Muscle layer of duodenum (tissue), 2 donors: ENCODE measurements at regions not wholly inside any gene's neighbourhood (a gene's known extent, or its start where the extent isn't known, plus 50 kb on each side); places are given as distances from the start of the nearest gene placed in this dataset.
"Not testable (repeated sequence)": the region's sequence is repeated elsewhere in the genome, so short reads cannot be mapped to it uniquely, and the experiment has no call there.

ENCODE experiments used
- H3K27ac ChIP-seq: one replicate; pipeline ENCODE4 v1.7.0; 2013; ENCODE audit warnings: mild to moderate bottlenecking, low read length
- H3K27me3 ChIP-seq: one replicate; pipeline ENCODE4 v1.7.0; 2013; ENCODE audit warnings: low read depth, mild to moderate bottlenecking, control low read depth, low read length
- H3K36me3 ChIP-seq, 2 donors: one replicate each; pipeline ENCODE4 v1.7.0; 2013; ENCODE audit warnings: low read length in 2 of 2, control low read depth in 1 of 2, mild to moderate bottlenecking in 1 of 2; ENCODE audit not compliant: insufficient read depth in 2 of 2, control insufficient read depth in 1 of 2
- H3K4me1 ChIP-seq, 2 donors: one replicate each; pipeline ENCODE4 v1.7.0; 2013; ENCODE audit warnings: low read length in 2 of 2, mild to moderate bottlenecking in 2 of 2, control low read depth in 1 of 2, moderate library complexity in 1 of 2; ENCODE audit not compliant: insufficient read depth in 2 of 2, control insufficient read depth in 1 of 2
- H3K4me3 ChIP-seq, 2 donors: one replicate each; pipeline ENCODE4 v1.7.0; 2013; ENCODE audit warnings: low read length in 2 of 2, low read depth in 1 of 2, mild to moderate bottlenecking in 1 of 2
- H3K9me3 ChIP-seq, 2 donors: one replicate each; pipeline ENCODE4 v1.7.0; 2013; ENCODE audit warnings: low read length in 2 of 2, control low read depth in 1 of 2, mild to moderate bottlenecking in 1 of 2; ENCODE audit not compliant: control insufficient read depth in 1 of 2
- donor health status: healthy.

GRCh38 chr15:69557020-69557706, 104.5 kb downstream of the RPLP1 start:
- H3K4me1 ChIP-seq: no peaks in the 10 kb centered on the region
- H3K36me3 ChIP-seq: no peaks in the 10 kb centered on the region
- H3K27ac ChIP-seq: peak overlapping the region; percentile 59
- H3K4me3 ChIP-seq: no peak overlapping the region
- no peaks in the 10 kb centered on the region for H3K27me3 ChIP-seq
- H3K9me3 ChIP-seq: peaks cover 4 to 6% of the 10 kb centered on the region in 2 donors

DNA sequence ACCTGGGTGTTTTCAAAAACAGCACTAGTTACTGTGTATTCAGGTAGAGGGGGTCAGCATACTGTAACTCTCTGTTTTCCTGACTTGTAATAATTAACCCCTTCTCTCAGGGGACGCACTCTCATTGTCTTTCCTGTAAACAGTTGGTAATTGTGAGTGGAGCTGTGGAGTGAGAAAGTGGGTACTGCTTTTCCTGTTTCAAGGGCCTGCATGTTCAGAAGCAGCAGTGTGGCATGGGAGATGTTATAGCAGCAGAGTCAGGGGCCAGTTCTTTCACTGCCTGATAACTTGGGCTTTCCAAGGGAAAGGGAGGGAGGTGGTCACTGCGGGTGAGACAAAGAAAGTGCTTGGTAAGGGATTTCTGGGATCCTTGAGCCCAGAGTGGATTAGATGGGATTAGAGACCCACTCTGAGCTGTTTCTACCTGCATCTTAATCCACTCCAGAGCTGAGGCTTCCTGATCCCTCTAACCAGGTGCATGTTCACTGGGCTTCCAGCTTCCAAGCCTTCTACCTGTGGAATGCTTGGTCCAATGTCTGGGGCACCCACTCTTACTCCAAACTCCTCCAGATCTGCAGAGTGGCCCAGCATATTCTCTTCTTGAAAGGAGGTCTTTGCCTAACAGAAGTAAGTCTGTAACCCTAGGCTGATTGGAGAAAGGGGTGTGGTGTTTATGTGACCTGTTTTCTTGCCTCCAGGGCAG, 105.2 kb downstream of the RPLP1 start:
- Histone ChIP-seq H3K4me3 (no peak overlapping the region), H3K27ac (peak overlapping the region; percentile 59), H3K36me3 (no peaks in the 10 kb centered on the region), H3K9me3 (no peaks in the 10 kb centered on the region), H3K4me1 (no peaks in the 10 kb centered on the region), H3K27me3 (no peaks in the 10 kb centered on the region)

DNA sequence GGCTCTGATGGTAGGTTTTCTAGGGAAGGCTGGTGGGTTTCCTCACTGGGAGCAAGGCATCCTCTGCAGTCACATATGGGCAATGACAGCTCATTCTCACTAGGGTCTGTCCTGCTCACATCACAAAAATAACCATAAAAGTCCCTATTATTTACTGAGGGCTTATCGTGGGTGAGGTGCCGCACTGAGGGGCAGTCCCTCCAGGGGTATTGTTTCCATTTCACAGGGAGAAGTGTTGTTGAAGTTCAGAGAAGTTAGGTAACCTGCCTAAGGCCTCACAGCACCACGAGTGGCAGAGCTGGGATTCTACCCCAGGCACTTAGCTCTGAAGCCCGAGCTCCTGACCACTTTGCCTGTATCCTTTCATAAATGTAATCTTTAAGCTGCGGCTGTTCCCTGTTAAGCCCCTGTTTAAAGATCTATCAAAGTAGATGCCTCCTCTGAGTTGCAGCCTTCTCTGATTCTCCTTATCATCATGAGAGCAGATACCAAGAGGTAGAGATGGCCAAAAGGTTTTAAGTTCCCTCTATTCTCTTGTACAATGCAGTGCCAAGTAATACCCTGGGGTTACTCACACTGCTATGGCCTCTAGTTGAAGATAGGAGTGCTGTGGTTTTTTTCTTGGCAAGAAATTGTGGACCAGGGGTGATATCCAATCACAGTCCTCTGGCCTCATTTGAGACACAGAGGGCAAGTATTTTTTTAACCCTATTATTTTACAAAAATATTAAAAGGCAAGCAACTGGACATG, 107.0 kb downstream of the RPLP1 start:
- H3K27me3 ChIP-seq: no peaks in the 10 kb centered on the region
- no peak overlapping the region for H3K4me3 ChIP-seq
- H3K36me3 ChIP-seq: no peaks in the 10 kb centered on the region
- no peaks in the 10 kb centered on the region for H3K9me3 ChIP-seq
- no peak overlapping the region for H3K27ac ChIP-seq
- no peaks in the 10 kb centered on the region for H3K4me1 ChIP-seq

- Histone ChIP-seq H3K27ac (no peak overlapping the region), H3K4me3 (no peak overlapping the region), H3K36me3 (no peaks in the 10 kb centered on the region), H3K9me3 (no peaks in the 10 kb centered on the region), H3K4me1 (no peaks in the 10 kb centered on the region), H3K27me3 (no peaks in the 10 kb centered on the region)
Observed at GRCh38 chr15:69561071-69561784, 108.6 kb downstream of the RPLP1 start.

DNA sequence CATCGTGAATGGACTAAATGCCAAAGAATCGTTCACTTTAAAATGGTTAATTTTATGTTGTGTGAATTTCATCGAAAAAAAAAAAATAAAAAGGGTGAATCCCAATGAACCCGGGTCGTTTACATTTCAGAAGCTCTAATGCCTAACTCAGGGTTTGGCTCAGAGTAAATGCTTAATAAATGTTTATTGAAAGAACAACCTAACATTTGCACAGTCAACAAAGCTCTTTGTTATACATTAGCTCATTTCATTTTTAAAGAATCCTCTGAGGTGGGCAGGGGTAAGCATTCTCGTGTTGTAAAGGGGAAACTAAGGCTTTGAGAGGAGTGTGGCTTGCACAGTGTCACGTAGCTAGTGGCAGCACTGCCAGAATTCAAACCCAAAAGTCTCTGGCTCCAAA, 109.5 kb downstream of the RPLP1 start:
- Histone ChIP-seq H3K9me3 (no peaks in the 10 kb centered on the region), H3K27ac (no peak overlapping the region), H3K4me3 (no peak overlapping the region), H3K36me3 (no peaks in the 10 kb centered on the region), H3K27me3 (no peaks in the 10 kb centered on the region), H3K4me1 (no peaks in the 10 kb centered on the region)

GRCh38 chr15:69562564-69562963, 109.9 kb downstream of the RPLP1 start:
- Histone ChIP-seq H3K27ac (no peak overlapping the region), H3K4me3 (no peak overlapping the region), H3K27me3 (no peaks in the 10 kb centered on the region), H3K36me3 (no peaks in the 10 kb centered on the region), H3K4me1 (no peaks in the 10 kb centered on the region), H3K9me3 (no peaks in the 10 kb centered on the region)

DNA sequence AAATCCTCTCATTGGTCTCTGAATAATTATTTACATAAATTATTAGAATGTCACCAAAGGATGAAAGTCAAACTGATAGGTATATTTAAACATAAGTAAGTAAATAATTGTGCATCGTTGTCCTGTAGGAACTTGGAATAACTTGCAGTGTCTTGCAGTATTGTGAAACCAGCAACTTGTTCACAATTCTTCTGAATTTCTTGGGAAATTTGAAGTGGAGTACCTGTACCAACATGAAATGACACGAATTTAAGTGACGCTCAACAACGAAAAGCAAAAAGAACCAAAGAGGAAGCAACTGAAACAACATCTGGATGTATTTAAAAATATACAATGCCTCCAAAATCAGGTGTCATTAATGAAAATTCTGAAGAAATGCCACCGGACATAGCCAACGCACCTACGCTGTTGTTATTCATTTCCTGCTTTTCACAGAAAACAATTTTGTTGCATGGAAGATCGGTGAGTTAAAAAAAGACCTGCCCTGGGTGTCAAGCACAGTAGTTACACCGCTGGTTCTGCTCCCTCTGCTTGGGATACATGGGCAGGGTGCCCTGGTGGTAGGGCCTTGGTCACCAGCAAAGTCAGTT, 112.5 kb downstream of the RPLP1 start:
- Histone ChIP-seq H3K4me1 (no peaks in the 10 kb centered on the region), H3K9me3 (no peaks in the 10 kb centered on the region), H3K36me3 (no peaks in the 10 kb centered on the region), H3K27ac (no peak overlapping the region), H3K4me3 (no peak overlapping the region), H3K27me3 (no peaks in the 10 kb centered on the region)

DNA sequence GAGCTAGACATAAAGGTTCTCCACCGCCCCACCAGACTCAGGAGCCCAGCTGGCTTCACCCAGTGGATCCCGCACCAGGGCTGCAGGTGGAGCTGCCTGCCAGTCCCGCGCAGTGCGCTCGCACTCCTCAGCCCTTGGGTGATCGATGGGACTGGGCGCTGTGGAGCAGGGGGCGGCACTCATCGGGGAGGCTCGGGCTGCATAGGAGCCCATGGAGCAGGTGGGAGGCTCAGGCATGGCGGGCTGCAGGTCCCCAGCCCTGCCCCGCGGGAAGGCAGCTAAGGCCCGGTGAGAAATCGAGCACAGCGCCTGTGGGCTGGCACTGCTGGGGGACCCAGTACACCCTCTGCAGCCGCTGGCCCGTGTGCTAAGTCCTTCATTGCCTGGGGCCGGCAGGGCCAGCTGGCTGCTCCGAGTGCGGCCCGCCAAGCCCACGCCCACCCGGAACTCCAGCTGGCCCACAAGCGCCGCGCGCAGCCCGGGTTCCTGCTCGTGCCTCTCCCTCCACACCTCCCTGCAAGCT, 114.7 kb downstream of the RPLP1 start:
- H3K27ac ChIP-seq, H3K4me1 ChIP-seq, H3K27me3 ChIP-seq, H3K4me3 ChIP-seq, H3K9me3 ChIP-seq, H3K36me3 ChIP-seq: not testable (repeated sequence)

- no peak overlapping the region for H3K4me3 ChIP-seq
- H3K4me1 ChIP-seq: no peaks in the 10 kb centered on the region
- H3K9me3 ChIP-seq: no peaks in the 10 kb centered on the region
- H3K27me3 ChIP-seq: no peaks in the 10 kb centered on the region
- no peak overlapping the region for H3K27ac ChIP-seq
- no peaks in the 10 kb centered on the region for H3K36me3 ChIP-seq
Observed at GRCh38 chr15:69568173-69569009, 115.8 kb downstream of the RPLP1 start.

GRCh38 chr15:69570454-69570853, 117.8 kb downstream of the RPLP1 start:
- Histone ChIP-seq H3K9me3 (no peaks in the 10 kb centered on the region), H3K4me1 (no peaks in the 10 kb centered on the region), H3K36me3 (no peaks in the 10 kb centered on the region), H3K4me3 (no peak overlapping the region), H3K27me3 (no peaks in the 10 kb centered on the region), H3K27ac (no peak overlapping the region)
